GM12891 (cell line): ENCODE measurements at regions not wholly inside any gene's neighbourhood (a gene's known extent, or its start where the extent isn't known, plus 50 kb on each side); places are given as distances from the start of the nearest gene placed in this dataset.
A peak's percentile ranks its signal among the peaks of the same experiment; 100 is the strongest.

Experiments
- DNase-seq: peaks from one replicate; pipeline ENCODE4 v3.0.0; 2011; ENCODE audit warnings: low spot score; ENCODE audit not compliant: insufficient read length
- FAIRE-seq: peaks from 2 replicates; lab custom pipeline; 2011; peaks lifted over from hg19 to GRCh38; lab: Jason Lieb, UNC
- PAX5 ChIP-seq: IDR thresholded peaks from 2 replicates; pipeline ENCODE4 v1.6.1; 2011; ENCODE audit warnings: low read length, moderate library complexity, mild to moderate bottlenecking; ENCODE audit not compliant: insufficient read depth, severe bottlenecking
- POLR2A ChIP-seq: IDR thresholded peaks from 2 replicates; pipeline ENCODE4 v1.6.1; 2011; ENCODE audit warnings: low read depth, low read length, control low read depth
- POLR2AphosphoS5 ChIP-seq: IDR thresholded peaks from 2 replicates; pipeline ENCODE4 v1.6.1; 2011; ENCODE audit warnings: low read depth, low read length, control low read depth
- POU2F2 ChIP-seq: IDR thresholded peaks from 2 replicates; pipeline ENCODE4 v1.6.1; 2011; ENCODE audit warnings: low read depth, mild to moderate bottlenecking, control low read depth, low read length, moderate library complexity
- SPI1 ChIP-seq: IDR thresholded peaks from 2 replicates; pipeline ENCODE4 v1.6.1; 2011; ENCODE audit warnings: low read depth, low read length, control low read depth
- TAF1 ChIP-seq: IDR thresholded peaks from 2 replicates; pipeline ENCODE4 v1.6.1; 2011; ENCODE audit warnings: low read depth, low read length, control low read depth

DNA sequence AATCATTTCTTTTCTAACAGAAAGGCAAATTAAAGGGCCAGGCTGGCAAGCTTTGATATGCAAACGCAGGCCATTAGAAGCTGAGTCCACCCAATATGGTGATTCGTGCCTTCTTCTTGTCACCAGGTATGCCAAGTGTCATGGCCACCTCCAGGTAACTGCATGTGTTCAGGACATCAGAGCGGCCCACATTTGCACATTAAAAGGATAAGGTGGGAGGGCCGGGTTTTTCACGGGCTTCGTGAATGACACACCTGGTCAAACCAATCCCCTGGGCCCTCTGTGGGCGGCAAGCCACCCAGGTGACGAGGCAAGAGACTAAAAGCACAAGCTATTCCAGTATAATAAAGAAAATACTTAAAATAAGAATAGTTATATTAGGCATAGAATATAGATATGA, 75.9 kb upstream of the TSPAN11 start:
- DNase-seq (no peak), FAIRE-seq (peak; percentile 43)
- no peak for TF ChIP-seq TAF1
- TF ChIP-seq SPI1: no peak
- TF ChIP-seq POLR2A: no peak
- TF ChIP-seq POLR2AphosphoS5: no peak
- no peak for TF ChIP-seq POU2F2
- no peak for TF ChIP-seq PAX5

DNA sequence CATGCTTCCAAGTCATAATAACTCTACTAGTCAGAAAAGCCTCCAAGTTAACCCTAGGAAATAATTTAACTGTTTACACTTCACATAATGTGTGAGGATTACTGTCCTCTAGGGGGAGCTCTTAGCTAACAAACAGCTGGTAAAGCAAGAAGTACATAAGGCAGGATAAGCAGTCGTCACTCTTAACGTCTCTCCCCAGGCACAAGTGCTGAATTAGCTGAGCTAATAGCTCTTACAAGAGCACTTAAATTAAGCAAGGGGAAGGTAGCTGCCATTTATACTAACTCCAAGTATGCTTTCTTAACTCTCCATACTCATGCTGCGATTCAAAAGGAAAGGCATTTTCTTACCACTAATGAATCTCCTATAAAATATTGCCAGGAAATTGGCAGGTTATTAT, 79.3 kb upstream of the TSPAN11 start:
- no peak for DNase-seq
- FAIRE-seq: peak; percentile 54
- TF ChIP-seq TAF1: no peak
- no peak for TF ChIP-seq POU2F2
- no peak for TF ChIP-seq SPI1

DNA sequence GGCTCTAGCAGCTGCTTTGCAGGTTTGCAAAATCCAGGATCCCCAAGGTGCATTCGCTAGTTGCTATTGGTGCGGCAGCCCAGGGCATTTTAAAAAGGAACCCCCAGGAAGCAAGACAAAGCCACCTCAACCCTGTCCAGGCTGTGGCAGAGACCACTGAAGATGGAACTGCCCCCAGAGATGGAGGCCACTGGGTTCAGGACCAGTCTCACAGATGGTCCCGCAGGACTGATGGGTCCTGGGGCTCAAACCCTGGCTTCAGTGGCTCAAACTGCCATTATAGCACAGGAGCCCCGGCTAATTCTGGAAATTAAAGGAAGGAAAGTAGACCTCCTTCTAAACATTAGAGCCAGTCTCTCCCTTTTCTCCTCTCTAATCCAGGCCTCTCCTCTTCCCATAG, 79.8 kb upstream of the TSPAN11 start:
- FAIRE-seq: no peak
- TF ChIP-seq POLR2AphosphoS5 (no peak), TAF1 (no peak), SPI1 (no peak), POLR2A (no peak), POU2F2 (no peak), PAX5 (no peak)
- no peak for DNase-seq

DNA sequence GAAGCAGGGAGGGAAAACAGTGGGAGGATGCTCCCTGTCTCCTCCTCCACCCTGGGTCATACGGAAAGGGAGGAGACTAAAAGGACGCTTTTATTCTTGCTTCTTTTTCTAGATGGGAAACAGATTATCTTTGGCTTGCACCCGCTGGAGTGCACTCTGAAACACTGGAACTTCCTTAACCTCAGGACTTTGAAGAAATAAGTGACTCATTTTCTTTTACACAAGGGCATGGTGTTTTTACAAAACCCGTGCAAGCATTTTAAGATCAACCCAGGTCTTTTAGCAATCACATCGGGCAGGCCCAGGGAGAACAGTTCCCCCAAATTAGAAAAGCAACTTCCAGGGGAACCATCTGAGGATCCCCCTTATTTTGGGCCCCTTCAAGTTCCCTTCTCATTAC, 80.9 kb upstream of the TSPAN11 start:
- DNase-seq (no peak), FAIRE-seq (no peak)
- no peak for TF ChIP-seq PAX5
- TF ChIP-seq SPI1: no peak
- no peak for TF ChIP-seq TAF1
- TF ChIP-seq POLR2AphosphoS5: no peak
- no peak for TF ChIP-seq POLR2A
- no peak for TF ChIP-seq POU2F2

DNA sequence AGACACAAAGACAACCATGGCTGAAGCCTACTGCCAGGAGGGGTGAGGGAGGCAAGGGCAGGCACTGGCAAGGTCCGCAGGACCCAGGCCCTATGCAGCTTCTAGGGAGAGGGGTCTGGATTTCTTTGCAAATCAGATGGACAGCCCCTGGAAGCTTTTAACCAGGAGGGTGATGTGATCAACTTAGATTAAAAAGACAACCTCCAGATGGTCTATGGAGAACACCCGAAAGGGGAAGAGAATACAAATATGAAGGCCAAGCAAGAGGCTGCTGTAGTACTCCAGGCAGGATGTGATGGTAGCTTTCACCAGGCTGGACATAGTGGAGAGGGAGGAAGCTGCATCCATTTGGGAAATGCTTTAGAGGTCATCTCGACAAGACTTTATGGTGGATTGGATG, 83.3 kb upstream of the TSPAN11 start:
- no peak for FAIRE-seq
- DNase-seq: no peak
- no peak for TF ChIP-seq TAF1
- no peak for TF ChIP-seq POLR2AphosphoS5
- no peak for TF ChIP-seq POLR2A
- TF ChIP-seq PAX5: no peak
- TF ChIP-seq POU2F2: no peak
- no peak for TF ChIP-seq SPI1

DNA sequence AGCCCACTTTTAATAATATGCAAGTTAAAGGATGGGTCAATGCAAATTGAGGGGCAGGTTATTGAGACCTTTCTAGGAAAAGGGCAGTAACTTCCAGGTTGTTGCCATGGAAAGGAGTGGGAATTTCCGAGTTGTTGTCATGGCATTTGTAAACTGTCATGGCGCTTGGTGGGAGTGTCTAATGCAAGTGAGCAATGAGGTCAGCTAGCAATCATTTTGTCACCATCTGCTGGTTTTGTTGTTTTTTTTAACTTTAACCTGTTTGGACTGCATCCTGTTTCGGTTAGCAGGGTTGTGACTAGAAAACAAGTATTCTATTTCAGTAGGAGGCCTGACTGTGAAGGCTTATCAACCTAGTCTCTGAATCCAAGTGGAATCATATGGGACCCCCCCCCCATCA, 85.8 kb upstream of the TSPAN11 start:
- DNase-seq (no peak), FAIRE-seq (no peak)
- TF ChIP-seq POLR2AphosphoS5 (no peak), POLR2A (no peak), POU2F2 (no peak), SPI1 (no peak), PAX5 (no peak), TAF1 (no peak)

DNA sequence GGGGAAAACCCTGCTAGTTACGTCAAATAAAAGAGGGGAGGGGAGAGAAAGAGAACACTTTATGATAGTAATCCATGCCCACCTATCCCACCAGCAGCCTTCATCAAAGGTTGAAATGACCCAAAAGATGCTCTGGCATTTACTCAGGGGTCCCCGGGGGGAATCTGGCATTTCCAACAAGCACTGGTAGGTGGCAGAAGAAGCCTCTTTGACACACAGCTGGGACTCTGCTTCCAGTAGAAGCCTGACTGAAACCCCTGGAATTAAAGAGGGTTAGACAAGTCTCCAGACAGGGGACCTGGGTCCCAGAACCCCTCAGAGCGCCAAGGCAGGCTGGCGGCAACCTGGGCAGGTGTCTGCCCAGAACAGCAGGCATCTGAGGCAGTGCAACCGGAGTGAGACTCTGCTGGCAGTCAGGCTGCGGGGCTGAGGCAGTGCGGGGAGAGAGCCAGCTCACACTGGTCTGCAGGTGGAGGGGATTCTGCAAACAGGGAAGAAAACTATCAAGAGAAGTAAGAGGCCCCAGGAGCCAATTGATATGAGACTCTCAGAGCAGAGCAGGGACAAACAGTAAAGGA, 85.0 kb upstream of the CAPRIN2 start:
- TF ChIP-seq POLR2AphosphoS5 (no peak), POU2F2 (no peak), PAX5 (no peak), POLR2A (no peak), SPI1 (no peak), TAF1 (no peak)
- FAIRE-seq (no peak), DNase-seq (no peak)

DNA sequence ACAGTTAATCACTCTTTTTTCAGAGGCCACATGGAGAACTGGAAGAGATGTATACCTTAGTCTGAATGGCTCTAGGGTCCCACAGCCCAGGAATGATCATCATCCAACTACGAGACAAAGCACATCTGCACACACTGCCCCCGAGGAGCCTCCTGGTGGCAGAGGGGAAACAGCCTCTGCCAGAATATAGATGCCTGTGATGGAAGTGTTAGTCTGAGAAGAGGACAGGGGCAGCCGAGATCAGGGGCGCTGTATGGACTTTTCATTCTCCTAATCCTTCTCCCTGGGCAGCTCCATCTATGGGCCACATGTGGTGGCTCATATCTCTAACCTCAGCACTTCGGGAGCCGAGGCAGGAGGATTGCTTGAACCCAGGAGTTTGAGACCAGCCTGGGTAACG, 82.8 kb upstream of the CAPRIN2 start:
- no peak for FAIRE-seq
- DNase-seq: no peak
- TF ChIP-seq PAX5 (no peak), TAF1 (no peak), SPI1 (no peak), POLR2A (no peak), POU2F2 (no peak), POLR2AphosphoS5 (no peak)

DNA sequence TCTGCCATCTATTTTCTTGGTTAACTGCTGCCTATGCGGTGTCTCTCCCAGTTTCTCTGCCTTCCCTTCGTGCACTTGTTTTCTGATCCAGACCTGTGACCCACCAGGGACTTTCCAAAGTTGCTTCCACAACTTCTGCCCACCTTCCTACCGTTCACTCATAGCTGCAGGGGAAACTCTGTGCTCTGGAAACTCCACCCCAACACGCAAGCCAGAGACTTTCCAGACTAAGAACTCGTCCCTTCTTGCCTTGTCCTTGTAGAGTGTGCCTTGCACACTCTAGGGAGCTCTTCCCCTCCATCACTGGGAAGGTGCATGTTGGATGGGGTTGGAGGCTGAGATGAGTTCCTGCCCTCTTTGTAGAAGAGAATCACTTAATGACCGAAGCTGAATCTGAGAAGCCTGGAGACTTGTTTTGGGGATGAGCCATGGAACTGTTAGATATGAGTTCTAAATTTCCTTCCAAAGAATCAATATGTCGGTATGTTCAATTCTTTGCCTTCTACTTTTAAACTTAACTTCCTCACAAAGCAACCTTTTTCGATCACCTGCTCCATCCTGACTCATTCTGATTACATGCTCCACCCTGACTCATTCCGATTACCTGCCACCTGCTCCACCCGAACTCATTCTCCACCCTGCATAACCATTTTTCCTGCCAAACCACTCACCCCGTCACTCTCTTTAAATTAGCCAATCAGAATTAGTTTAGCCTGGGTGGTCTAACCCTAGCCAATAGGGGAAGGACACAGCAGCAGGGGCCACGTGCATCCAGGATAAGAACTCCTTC, 82.1 kb upstream of the CAPRIN2 start:
- DNase-seq (no peak), FAIRE-seq (no peak)
- TF ChIP-seq PAX5 (no peak), POLR2A (no peak), POU2F2 (no peak), POLR2AphosphoS5 (no peak), TAF1 (no peak), SPI1 (no peak)
